ENCODE measurements at regions not wholly inside any gene's neighbourhood (a gene's known extent, or its start where the extent isn't known, plus 50 kb on each side); places are given as distances from the start of the nearest gene placed in this dataset.
"Not testable (repeated sequence)": the region's sequence is repeated elsewhere in the genome, so short reads cannot be mapped to it uniquely, and the experiment has no call there.

DNA sequence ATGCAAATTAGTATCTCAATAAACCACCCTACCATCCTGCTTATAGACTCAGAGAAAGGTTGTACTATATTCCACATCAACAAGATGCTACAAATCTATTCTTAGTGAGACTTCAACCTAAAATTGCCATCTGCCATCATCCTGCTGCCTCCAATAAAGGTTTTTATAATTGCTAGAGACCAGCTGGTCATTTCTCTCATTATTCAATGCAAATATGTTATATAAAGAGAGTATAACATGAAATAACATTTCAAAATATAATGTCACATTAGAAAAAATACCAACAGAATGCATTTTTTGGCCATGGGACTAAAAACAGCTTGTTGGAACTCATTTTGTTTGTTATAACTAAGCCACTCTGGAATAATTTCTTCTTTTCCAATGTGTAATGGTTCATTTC, 247.3 kb downstream of the LRIG3 start:
- Histone ChIP-seq H3K27ac (ENCODE audit: low read length) (no peak overlapping the region), H3K9me3 (ENCODE audit: insufficient read depth, low read length, severe bottlenecking) (peaks cover under 1% of the 10 kb centered on the region), H3K79me2 (ENCODE audit: insufficient read depth, low read length) (no peaks in the 10 kb centered on the region), H3K36me3 (ENCODE audit: insufficient read depth, low read length) (no peaks in the 10 kb centered on the region), H3K27me3 (ENCODE audit: insufficient read depth, low read length, poor library complexity) (no peaks in the 10 kb centered on the region), H4K20me1 (ENCODE audit: insufficient read depth, low read length) (no peaks in the 10 kb centered on the region), H3K9ac (ENCODE audit: low read depth, low read length) (no peak overlapping the region), H3K4me1 (ENCODE audit: insufficient read depth, low read length) (no peaks in the 10 kb centered on the region), H3K4me2 (ENCODE audit: insufficient read depth, low read length) (no peak overlapping the region), H2AFZ (ENCODE audit: low read depth, low read length) (no peak overlapping the region), H3K4me3 (ENCODE audit: low read depth in 1 of 2, low read length in 2 of 2) (no peak overlapping the region)
- ATAC-seq (ENCODE audit: insufficient read depth, low read depth): no peak
- no peak for DNase-seq
- TF ChIP-seq EZH2 (IDR thresholded peaks at IDR 0.05; ENCODE audit: borderline replicate concordance, low read depth, low read length, severe bottlenecking): no peak
- TF ChIP-seq, protein P1, sequence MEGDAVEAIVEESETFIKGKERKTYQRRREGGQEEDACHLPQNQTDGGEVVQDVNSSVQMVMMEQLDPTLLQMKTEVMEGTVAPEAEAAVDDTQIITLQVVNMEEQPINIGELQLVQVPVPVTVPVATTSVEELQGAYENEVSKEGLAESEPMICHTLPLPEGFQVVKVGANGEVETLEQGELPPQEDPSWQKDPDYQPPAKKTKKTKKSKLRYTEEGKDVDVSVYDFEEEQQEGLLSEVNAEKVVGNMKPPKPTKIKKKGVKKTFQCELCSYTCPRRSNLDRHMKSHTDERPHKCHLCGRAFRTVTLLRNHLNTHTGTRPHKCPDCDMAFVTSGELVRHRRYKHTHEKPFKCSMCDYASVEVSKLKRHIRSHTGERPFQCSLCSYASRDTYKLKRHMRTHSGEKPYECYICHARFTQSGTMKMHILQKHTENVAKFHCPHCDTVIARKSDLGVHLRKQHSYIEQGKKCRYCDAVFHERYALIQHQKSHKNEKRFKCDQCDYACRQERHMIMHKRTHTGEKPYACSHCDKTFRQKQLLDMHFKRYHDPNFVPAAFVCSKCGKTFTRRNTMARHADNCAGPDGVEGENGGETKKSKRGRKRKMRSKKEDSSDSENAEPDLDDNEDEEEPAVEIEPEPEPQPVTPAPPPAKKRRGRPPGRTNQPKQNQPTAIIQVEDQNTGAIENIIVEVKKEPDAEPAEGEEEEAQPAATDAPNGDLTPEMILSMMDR (IDR thresholded peaks at IDR 0.05; ENCODE audit: borderline replicate concordance, extremely low read depth, low read length, poor library complexity, severe bottlenecking): no peak

DNA sequence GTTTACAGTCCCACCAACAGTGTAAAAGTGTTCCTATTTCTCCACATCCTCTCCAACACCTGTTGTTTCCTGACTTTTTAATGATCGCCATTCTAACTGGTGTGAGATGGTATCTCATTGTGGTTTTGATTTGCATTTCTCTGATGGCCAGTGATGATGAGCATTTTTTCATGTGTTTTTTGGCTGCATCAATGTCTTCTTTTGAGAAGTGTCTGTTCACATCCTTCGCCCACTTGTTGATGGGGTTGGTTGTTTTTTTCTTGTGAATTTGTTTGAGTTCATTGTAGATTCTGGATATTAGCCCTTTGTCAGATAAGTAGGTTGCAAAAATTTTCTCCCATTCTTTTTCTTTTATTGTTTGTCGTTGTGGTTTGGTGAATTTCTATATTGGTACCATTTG, 242.5 kb downstream of the LRIG3 start:
- not testable (repeated sequence) for ATAC-seq (ENCODE audit: insufficient read depth, low read depth); H3K27me3 ChIP-seq (ENCODE audit: insufficient read depth, low read length, poor library complexity)

DNA sequence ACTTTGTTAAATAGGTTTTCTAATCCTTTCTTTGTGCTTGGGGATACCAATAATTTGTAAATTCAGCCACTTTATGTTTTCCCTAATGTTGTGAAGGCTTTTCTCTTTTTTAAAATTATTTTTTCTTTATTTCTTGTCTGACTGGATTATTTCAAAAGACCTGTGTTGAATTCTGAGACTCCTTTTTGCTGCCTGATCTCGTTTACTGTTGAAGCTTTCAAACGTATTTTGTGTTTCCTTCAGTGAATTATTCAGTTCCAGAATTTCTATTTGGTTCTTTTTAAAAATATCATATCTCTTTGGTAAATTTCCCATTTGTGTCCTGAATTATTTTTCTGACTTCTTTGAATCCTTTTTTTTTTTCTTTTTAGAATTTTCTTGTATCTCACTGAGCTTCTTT, 241.6 kb downstream of the LRIG3 start:
- H3K4me1 ChIP-seq (ENCODE audit: insufficient read depth, low read length): no peaks in the 10 kb centered on the region
- no peaks in the 10 kb centered on the region for H3K27me3 ChIP-seq (ENCODE audit: insufficient read depth, low read length, poor library complexity)
- no peak overlapping the region for H2AFZ ChIP-seq (ENCODE audit: low read depth, low read length)
- no peaks in the 10 kb centered on the region for H3K36me3 ChIP-seq (ENCODE audit: insufficient read depth, low read length)
- no peak for DNase-seq
- TF ChIP-seq, protein P1 (IDR thresholded peaks at IDR 0.05; ENCODE audit: borderline replicate concordance, extremely low read depth, low read length, poor library complexity, severe bottlenecking): no peak
- TF ChIP-seq EZH2 (IDR thresholded peaks at IDR 0.05; ENCODE audit: borderline replicate concordance, low read depth, low read length, severe bottlenecking): no peak
- H3K27ac ChIP-seq (ENCODE audit: low read length): no peak overlapping the region
- H3K4me2 ChIP-seq (ENCODE audit: insufficient read depth, low read length): no peak overlapping the region
- H3K9me3 ChIP-seq (ENCODE audit: insufficient read depth, low read length, severe bottlenecking): peaks cover 23% of the 10 kb centered on the region
- H3K9ac ChIP-seq (ENCODE audit: low read depth, low read length): no peak overlapping the region
- no peak for ATAC-seq (ENCODE audit: insufficient read depth, low read depth)
- no peak overlapping the region for H3K4me3 ChIP-seq (ENCODE audit: low read depth in 1 of 2, low read length in 2 of 2)
- no peaks in the 10 kb centered on the region for H3K79me2 ChIP-seq (ENCODE audit: insufficient read depth, low read length)
- H4K20me1 ChIP-seq (ENCODE audit: insufficient read depth, low read length): no peaks in the 10 kb centered on the region

More for the DNA sequence above, 242.5 kb downstream of the LRIG3 start:
- not testable (repeated sequence) for H3K4me1 ChIP-seq (ENCODE audit: insufficient read depth, low read length); H3K9ac ChIP-seq (ENCODE audit: low read depth, low read length); H2AFZ ChIP-seq (ENCODE audit: low read depth, low read length); H4K20me1 ChIP-seq (ENCODE audit: insufficient read depth, low read length); H3K36me3 ChIP-seq (ENCODE audit: insufficient read depth, low read length); DNase-seq; H3K4me3 ChIP-seq (ENCODE audit: low read depth in 1 of 2, low read length in 2 of 2); H3K79me2 ChIP-seq (ENCODE audit: insufficient read depth, low read length); H3K4me2 ChIP-seq (ENCODE audit: insufficient read depth, low read length); H3K27ac ChIP-seq (ENCODE audit: low read length)
- peaks cover 23% of the 10 kb centered on the region for H3K9me3 ChIP-seq (ENCODE audit: insufficient read depth, low read length, severe bottlenecking)

DNA sequence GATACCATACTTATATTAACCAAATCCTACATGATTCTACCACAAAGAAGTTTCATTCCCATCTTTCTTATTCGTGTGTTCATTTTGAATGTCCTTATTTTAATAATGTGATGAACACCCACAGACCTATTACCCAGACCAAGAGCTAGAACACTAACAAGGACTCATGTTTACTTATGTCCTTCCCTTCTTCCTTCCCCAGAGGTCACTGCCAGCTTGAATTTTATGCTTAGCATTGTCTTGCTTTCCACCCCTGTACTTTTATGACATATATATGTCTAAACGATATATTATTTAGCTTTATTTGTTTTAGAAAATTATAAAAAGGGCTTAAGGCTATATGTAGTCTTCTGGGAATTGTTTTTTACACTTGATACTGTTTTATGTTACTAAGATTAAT, 238.6 kb downstream of the LRIG3 start:
- H4K20me1 ChIP-seq (ENCODE audit: insufficient read depth, low read length): no peaks in the 10 kb centered on the region
- H3K4me3 ChIP-seq (ENCODE audit: low read depth in 1 of 2, low read length in 2 of 2): no peak overlapping the region
- no peaks in the 10 kb centered on the region for H3K36me3 ChIP-seq (ENCODE audit: insufficient read depth, low read length)
- no peak overlapping the region for H3K4me2 ChIP-seq (ENCODE audit: insufficient read depth, low read length)
- ATAC-seq (ENCODE audit: insufficient read depth, low read depth): no peak
- no peak for DNase-seq
- H3K27ac ChIP-seq (ENCODE audit: low read length): no peak overlapping the region
- H3K79me2 ChIP-seq (ENCODE audit: insufficient read depth, low read length): no peaks in the 10 kb centered on the region
- H3K9ac ChIP-seq (ENCODE audit: low read depth, low read length): no peak overlapping the region
- peaks cover 23% of the 10 kb centered on the region for H3K9me3 ChIP-seq (ENCODE audit: insufficient read depth, low read length, severe bottlenecking)
- H3K4me1 ChIP-seq (ENCODE audit: insufficient read depth, low read length): no peaks in the 10 kb centered on the region
- TF ChIP-seq, protein P1 (IDR thresholded peaks at IDR 0.05; ENCODE audit: borderline replicate concordance, extremely low read depth, low read length, poor library complexity, severe bottlenecking): no peak
- no peak for TF ChIP-seq EZH2 (IDR thresholded peaks at IDR 0.05; ENCODE audit: borderline replicate concordance, low read depth, low read length, severe bottlenecking)
- no peak overlapping the region for H2AFZ ChIP-seq (ENCODE audit: low read depth, low read length)
- H3K27me3 ChIP-seq (ENCODE audit: insufficient read depth, low read length, poor library complexity): no peaks in the 10 kb centered on the region
